ENCODE measurements at regions not wholly inside any gene's neighbourhood (a gene's known extent, or its start where the extent isn't known, plus 50 kb on each side); places are given as distances from the start of the nearest gene placed in this dataset.

DNA sequence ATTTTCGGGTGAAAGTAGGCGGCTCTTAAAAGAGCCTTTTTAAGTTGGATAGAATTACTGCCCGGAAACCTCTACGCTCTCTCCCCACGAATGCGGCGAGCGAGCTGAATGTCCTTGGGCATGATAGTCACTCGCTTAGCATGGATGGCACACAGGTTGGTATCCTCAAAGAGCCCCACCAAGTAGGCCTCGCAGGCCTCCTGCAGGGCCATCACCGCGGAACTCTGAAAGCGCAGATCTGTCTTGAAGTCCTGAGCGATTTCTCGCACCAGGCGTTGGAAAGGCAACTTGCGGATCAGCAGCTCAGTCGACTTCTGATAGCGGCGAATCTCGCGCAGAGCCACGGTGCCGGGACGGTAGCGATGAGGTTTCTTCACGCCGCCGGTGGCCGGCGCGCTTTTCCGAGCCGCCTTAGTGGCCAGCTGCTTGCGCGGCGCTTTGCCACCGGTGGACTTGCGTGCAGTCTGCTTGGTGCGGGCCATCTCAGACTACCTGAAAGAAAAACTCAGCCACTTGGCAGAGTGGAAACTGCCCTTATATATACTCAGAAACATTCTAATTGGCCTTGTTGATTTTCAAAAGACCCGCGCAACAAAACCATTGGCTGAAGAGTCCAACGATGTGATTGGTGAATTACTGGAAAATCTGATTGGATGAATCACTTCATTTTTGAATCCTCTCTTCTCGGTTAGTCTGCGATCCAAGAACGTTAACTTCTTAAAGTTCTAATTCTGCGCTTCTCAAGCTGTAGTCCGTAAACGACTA, 93.9 kb upstream of the BTN3A2 start:
- peak; percentile 19 for TF ChIP-seq CTCF (IDR thresholded peaks at IDR 0.05)
- DNase-seq (ENCODE audit: low spot score) = no peak

DNA sequence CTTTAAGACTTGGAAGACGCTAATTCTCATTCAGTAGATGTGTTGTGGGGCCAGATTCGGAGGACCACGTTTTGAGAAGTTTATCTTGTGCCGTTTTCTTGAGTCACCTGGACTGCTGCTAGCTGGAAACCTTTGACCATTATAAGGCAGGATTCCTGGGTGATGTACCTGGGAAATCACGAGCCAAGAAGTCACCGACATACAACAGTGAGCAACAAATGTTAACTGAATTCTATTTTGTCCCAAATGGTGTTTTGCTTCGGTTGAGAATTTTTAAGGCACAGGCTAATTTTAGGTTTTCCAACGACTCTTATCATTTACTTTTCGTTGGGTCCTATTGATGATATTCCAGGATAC, 93.4 kb upstream of the BTN3A2 start:
- Mint-ChIP-seq H3K36me3 (ENCODE audit: low read depth) (no peaks in the 10 kb centered on the region), H3K27ac (ENCODE audit: unreplicated experiment) (no peak overlapping the region), H3K9me3 (ENCODE audit: low read depth) (no peaks in the 10 kb centered on the region), H3K4me1 (ENCODE audit: low read depth) (peaks cover 27% of the 10 kb centered on the region), H3K27me3 (ENCODE audit: low read depth) (no peaks in the 10 kb centered on the region), H3K4me3 (ENCODE audit: unreplicated experiment) (no peak overlapping the region)
- no peak for TF ChIP-seq CTCF (IDR thresholded peaks at IDR 0.05)
- no peak for DNase-seq (ENCODE audit: low spot score)

More for the DNA sequence above, 93.9 kb upstream of the BTN3A2 start:
- Mint-ChIP-seq H3K4me1 (ENCODE audit: low read depth) (peaks cover 27% of the 10 kb centered on the region), H3K27me3 (ENCODE audit: low read depth) (no peaks in the 10 kb centered on the region), H3K4me3 (ENCODE audit: unreplicated experiment) (no peak overlapping the region), H3K9me3 (ENCODE audit: low read depth) (no peaks in the 10 kb centered on the region), H3K36me3 (ENCODE audit: low read depth) (no peaks in the 10 kb centered on the region), H3K27ac (ENCODE audit: unreplicated experiment) (no peak overlapping the region)

GRCh38 chr6:26272171-26272637, 92.8 kb upstream of the BTN3A2 start:
- no peaks in the 10 kb centered on the region for H3K36me3 Mint-ChIP-seq (ENCODE audit: low read depth)
- no peak for DNase-seq (ENCODE audit: low spot score)
- no peaks in the 10 kb centered on the region for H3K27me3 Mint-ChIP-seq (ENCODE audit: low read depth)
- H3K4me1 Mint-ChIP-seq (ENCODE audit: low read depth) = peaks cover 27% of the 10 kb centered on the region
- TF ChIP-seq CTCF (IDR thresholded peaks at IDR 0.05) = no peak
- no peak overlapping the region for H3K4me3 Mint-ChIP-seq (ENCODE audit: unreplicated experiment)
- H3K9me3 Mint-ChIP-seq (ENCODE audit: low read depth) = no peaks in the 10 kb centered on the region
- H3K27ac Mint-ChIP-seq (ENCODE audit: unreplicated experiment) = no peak overlapping the region

GRCh38 chr6:26273673-26274588, 91.1 kb upstream of the BTN3A2 start:
- TF ChIP-seq CTCF (IDR thresholded peaks at IDR 0.05) = no peak
- Mint-ChIP-seq H3K4me1 (ENCODE audit: low read depth) (peaks cover 27% of the 10 kb centered on the region), H3K36me3 (ENCODE audit: low read depth) (no peaks in the 10 kb centered on the region), H3K4me3 (ENCODE audit: unreplicated experiment) (no peak overlapping the region), H3K9me3 (ENCODE audit: low read depth) (no peaks in the 10 kb centered on the region), H3K27ac (ENCODE audit: unreplicated experiment) (no peak overlapping the region), H3K27me3 (ENCODE audit: low read depth) (no peaks in the 10 kb centered on the region)
- DNase-seq (ENCODE audit: low spot score) = no peak

DNA sequence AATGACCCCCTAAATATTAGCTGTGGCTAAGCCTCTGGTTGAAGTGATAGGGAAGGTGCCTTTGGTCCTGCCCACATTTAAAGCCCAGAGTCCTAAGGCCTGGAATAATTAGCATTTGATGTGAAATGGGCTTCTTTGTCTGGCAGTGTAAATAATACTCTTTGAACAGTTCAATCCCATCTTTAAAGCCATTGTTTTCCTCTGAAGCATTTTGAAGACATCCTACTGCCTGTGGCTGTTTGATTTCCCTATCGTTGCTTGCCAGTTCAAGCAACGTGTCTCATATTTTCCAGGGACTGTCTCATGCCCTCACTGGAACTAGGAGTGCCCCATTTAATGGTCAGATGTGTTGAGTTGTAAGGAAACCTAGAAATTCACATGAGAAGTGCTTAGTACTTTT, 89.3 kb upstream of the BTN3A2 start:
- H3K27ac Mint-ChIP-seq (ENCODE audit: unreplicated experiment) = no peak overlapping the region
- no peak overlapping the region for H3K4me3 Mint-ChIP-seq (ENCODE audit: unreplicated experiment)
- TF ChIP-seq CTCF (IDR thresholded peaks at IDR 0.05) = no peak
- DNase-seq (ENCODE audit: low spot score) = no peak
- no peaks in the 10 kb centered on the region for H3K27me3 Mint-ChIP-seq (ENCODE audit: low read depth)
- peaks cover 18% of the 10 kb centered on the region for H3K4me1 Mint-ChIP-seq (ENCODE audit: low read depth)
- no peaks in the 10 kb centered on the region for H3K36me3 Mint-ChIP-seq (ENCODE audit: low read depth)
- H3K9me3 Mint-ChIP-seq (ENCODE audit: low read depth) = no peaks in the 10 kb centered on the region
